Stimulated activated memory B cell treated with anti-CD40 and anti-IgM and Interleukin-4, amounts not matched to agents 10 μg/mL and 1 μg/mL and 100 μg/mL, for 72 hours (primary cell): ENCODE measurements at regions not wholly inside any gene's neighbourhood (a gene's known extent, or its start where the extent isn't known, plus 50 kb on each side); places are given as distances from the start of the nearest gene placed in this dataset.
A peak's percentile ranks its signal among the peaks of the same experiment; 100 is the strongest.

Source experiments
- ATAC-seq: fragments of 150-1000 bp; cut with Tn5 transposase; 2 replicates; pipeline ENCODE4 v1.10.0; 2021
- H3K27ac Mint-ChIP-seq: one replicate; pipeline ENCODE4 v1.8.0; 2022; ENCODE audit warnings: mild to moderate bottlenecking, mixed read lengths
- H3K27me3 Mint-ChIP-seq: one replicate; pipeline ENCODE4 v1.8.0; 2022; ENCODE audit warnings: mixed read lengths
- H3K36me3 Mint-ChIP-seq: one replicate; pipeline ENCODE4 v1.8.0; 2022; ENCODE audit warnings: mixed read lengths
- H3K4me1 Mint-ChIP-seq: one replicate; pipeline ENCODE4 v1.8.0; 2022; ENCODE audit warnings: mixed read lengths
- H3K4me3 Mint-ChIP-seq: one replicate; pipeline ENCODE4 v1.8.0; 2022; ENCODE audit warnings: mild to moderate bottlenecking, moderate library complexity, mixed read lengths
- H3K9me3 Mint-ChIP-seq: one replicate; pipeline ENCODE4 v1.8.0; 2022; ENCODE audit warnings: mixed read lengths

DNA sequence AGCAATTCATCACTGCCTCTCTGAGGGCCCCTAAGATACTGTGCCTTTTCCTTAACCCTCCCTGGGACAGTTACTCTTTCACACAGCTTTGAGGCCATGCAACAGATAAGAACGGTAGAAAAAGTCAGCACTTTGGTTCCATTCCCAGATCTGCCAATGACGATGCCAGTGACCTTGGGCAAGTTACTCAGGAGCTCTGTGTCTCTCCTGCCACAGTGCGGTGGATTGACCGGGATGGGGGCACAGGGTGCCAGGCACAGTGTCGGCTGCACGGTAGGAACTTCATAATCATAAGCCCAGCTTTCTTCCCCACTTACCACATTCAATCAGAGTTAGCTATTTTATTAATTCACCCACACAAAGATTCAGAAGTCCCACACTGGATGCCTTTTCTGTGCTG lies 1041.8 kb downstream of the TBC1D22A start:
- H3K4me1 Mint-ChIP-seq = no peaks in the 10 kb centered on the region
- H3K27me3 Mint-ChIP-seq = peaks cover 36% of the 10 kb centered on the region
- no peak overlapping the region for H3K4me3 Mint-ChIP-seq
- no peak for ATAC-seq
- no peak overlapping the region for H3K27ac Mint-ChIP-seq
- no peaks in the 10 kb centered on the region for H3K36me3 Mint-ChIP-seq
- H3K9me3 Mint-ChIP-seq = no peaks in the 10 kb centered on the region

- Mint-ChIP-seq H3K4me3 (no peak overlapping the region), H3K36me3 (no peaks in the 10 kb centered on the region), H3K27ac (no peak overlapping the region), H3K9me3 (no peaks in the 10 kb centered on the region), H3K27me3 (peaks cover 22% of the 10 kb centered on the region), H3K4me1 (no peaks in the 10 kb centered on the region)
- ATAC-seq = no peak
These were observed 1040.0 kb downstream of the TBC1D22A start for GRCh38 chr22:47802421-47802820.

DNA sequence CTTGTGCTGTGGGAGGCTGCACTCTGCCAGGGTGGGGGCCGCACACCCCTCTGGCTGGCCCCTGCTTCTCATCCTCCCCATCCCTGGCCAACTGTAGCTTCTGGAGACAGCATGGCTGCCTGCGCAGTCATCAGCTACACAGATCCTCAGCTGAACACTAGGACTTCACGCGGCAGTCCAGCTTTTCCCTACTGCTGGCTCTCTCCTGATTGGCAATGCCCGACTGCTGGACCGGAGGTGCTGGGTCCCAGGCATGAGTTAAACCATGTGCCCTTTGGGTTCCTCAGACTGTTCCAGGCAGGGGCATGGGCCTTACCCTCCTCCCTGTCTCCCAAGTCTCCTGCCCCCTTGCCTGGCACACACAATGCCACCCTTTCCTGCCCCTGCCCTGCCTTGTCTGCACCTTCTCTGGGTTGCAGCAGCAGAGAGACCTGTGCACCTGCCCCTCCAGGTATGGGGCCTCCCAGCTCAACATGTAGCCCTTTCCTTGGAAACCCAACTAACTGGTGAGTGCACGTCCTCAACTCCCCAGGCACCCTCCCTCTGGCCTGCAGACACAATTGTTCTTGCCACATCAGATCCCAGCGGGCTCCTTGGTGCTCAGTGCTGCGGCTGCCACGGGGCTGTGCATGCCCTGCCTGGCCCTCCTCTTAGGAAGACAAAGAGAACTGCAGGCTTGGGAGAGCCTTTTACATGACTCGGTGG lies 1039.2 kb downstream of the TBC1D22A start:
- Mint-ChIP-seq H3K9me3 (no peaks in the 10 kb centered on the region), H3K36me3 (no peaks in the 10 kb centered on the region), H3K4me1 (no peaks in the 10 kb centered on the region), H3K27ac (no peak overlapping the region), H3K4me3 (no peak overlapping the region), H3K27me3 (peaks cover 14% of the 10 kb centered on the region)
- peak; percentile 52 for ATAC-seq

DNA sequence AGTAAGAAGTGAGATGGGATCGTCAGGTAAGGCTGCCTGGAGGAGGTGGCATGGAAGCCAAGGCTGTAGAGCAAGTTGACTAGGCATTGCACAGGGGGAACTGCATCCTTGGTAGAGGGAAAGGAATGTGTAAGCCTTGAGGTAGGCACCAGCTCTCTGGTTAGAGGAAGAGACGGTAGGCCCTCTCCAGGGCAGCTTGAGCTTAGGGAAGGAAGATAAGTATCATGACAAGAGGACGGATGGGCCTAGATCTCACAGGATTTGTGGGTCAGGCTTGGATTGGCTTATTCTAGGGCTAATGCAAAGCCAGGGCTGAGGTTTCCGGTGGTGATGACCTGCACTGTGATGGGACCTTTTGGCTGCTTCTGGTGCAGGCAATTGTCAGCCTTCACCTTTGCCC lies 1035.8 kb downstream of the TBC1D22A start:
- Mint-ChIP-seq H3K9me3 (no peaks in the 10 kb centered on the region), H3K27ac (no peak overlapping the region), H3K36me3 (no peaks in the 10 kb centered on the region), H3K27me3 (peaks cover 21% of the 10 kb centered on the region), H3K4me3 (no peak overlapping the region), H3K4me1 (no peaks in the 10 kb centered on the region)
- no peak for ATAC-seq

GRCh38 chr22:47797342-47797945 lies 1035.0 kb downstream of the TBC1D22A start:
- ATAC-seq = no peak
- no peaks in the 10 kb centered on the region for H3K9me3 Mint-ChIP-seq
- no peaks in the 10 kb centered on the region for H3K4me1 Mint-ChIP-seq
- H3K36me3 Mint-ChIP-seq = no peaks in the 10 kb centered on the region
- no peak overlapping the region for H3K4me3 Mint-ChIP-seq
- H3K27me3 Mint-ChIP-seq = peaks cover 20% of the 10 kb centered on the region
- H3K27ac Mint-ChIP-seq = no peak overlapping the region

- ATAC-seq = no peak
- H3K27me3 Mint-ChIP-seq = peaks cover 9% of the 10 kb centered on the region
- no peaks in the 10 kb centered on the region for H3K9me3 Mint-ChIP-seq
- no peak overlapping the region for H3K27ac Mint-ChIP-seq
- H3K36me3 Mint-ChIP-seq = no peaks in the 10 kb centered on the region
- H3K4me1 Mint-ChIP-seq = no peaks in the 10 kb centered on the region
- no peak overlapping the region for H3K4me3 Mint-ChIP-seq
These were observed 1033.9 kb downstream of the TBC1D22A start for GRCh38 chr22:47796128-47796908.

DNA sequence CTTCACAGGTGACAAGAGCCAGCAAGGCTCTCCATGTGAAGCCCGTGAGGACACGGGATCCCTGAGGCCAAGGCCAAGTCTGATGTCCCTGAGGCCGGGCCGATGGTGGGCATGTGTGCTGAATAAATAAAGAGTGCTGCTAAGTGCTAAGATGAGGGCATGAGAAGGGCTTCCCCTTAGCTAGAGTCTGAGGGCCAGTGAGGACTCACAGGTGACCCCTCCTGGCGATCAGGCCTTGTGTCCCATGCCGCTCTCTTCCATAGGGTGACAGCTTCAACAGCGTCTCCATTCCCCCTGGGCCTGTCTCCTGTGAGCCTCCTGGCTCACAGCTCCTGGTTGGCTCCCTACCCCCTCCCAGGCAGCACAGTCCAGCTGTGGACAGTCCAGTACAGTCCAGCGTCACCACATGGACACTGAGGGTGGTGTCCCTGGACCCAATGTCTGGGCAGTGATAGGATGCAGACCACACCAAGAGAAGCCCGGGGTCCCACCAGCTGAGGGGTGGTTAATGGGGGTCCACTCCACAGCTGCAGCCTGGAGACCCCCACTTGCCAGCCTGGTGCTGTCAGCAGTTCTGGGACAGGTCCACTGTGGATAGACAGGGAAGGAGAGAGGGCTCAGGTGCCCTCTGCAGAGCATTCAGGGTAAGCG lies 1033.2 kb downstream of the TBC1D22A start:
- H3K36me3 Mint-ChIP-seq = no peaks in the 10 kb centered on the region
- no peak overlapping the region for H3K27ac Mint-ChIP-seq
- ATAC-seq = peak; percentile 31
- no peaks in the 10 kb centered on the region for H3K4me1 Mint-ChIP-seq
- peaks cover 9% of the 10 kb centered on the region for H3K27me3 Mint-ChIP-seq
- H3K9me3 Mint-ChIP-seq = no peaks in the 10 kb centered on the region
- no peak overlapping the region for H3K4me3 Mint-ChIP-seq

DNA sequence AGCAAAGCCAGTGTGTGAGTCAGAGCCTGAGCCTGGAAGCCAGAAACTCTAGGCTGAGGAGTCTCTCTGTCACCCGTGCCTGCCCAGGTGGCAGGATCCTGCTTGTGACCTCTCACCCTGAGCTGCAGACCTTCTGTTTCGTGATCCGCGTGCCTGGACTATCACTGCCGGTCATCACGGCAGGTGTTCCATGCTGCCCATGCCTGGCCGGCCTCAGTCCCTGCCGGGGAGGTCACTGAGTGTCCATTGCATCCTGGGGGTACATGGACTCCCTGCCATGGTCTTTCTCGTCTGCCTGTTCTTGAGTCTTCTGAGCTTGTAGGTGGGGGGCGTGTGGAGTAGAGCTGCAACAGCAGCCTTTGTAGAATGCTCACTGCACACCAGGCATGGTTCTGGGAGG lies 1032.4 kb downstream of the TBC1D22A start:
- Mint-ChIP-seq H3K4me3 (no peak overlapping the region), H3K36me3 (no peaks in the 10 kb centered on the region), H3K4me1 (peaks cover 1% of the 10 kb centered on the region), H3K27ac (no peak overlapping the region), H3K27me3 (peaks cover 9% of the 10 kb centered on the region), H3K9me3 (no peaks in the 10 kb centered on the region)
- no peak for ATAC-seq

DNA sequence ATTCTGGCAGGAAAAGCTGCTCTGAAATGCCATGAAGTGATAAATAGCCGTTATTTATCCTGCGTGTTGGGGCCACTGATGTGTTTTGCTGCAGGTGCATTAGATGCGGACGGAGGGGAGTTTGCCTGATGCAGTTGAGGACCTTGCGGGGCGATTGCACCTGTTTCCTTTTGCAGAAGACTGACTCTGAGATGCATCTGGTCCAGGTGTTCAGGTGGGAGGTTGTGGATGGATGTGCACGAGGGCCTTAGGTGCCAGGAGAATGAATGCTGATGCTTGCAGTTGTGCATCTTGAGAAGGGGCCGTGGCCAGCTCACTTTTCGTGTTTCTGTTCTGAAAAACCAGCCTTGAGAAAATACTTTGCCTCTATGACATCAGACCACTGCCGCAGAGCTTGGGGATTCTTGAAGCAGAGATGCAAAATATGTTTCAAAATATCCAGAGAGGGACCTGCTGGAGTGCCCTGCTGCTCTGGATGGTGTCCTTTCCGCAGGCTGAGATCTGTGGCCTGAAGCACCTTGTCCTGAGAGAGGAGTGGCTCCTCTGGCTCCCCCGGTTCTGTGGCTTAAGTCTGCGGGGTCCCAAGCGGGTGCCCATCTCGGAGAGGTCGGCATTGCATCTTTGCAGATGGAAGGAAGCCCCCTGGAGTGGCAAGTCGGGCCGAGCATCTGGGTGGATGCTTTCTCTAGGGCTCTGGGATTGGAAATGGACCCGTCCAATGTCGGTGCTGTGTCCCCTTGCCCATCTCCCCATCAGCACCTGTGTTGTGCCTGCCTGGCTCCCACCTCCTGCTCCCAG lies 1031.1 kb downstream of the TBC1D22A start:
- H3K27me3 Mint-ChIP-seq = peaks cover 16% of the 10 kb centered on the region
- peaks cover 6% of the 10 kb centered on the region for H3K4me1 Mint-ChIP-seq
- ATAC-seq = no peak
- H3K4me3 Mint-ChIP-seq = no peak overlapping the region
- H3K27ac Mint-ChIP-seq = no peak overlapping the region
- H3K9me3 Mint-ChIP-seq = no peaks in the 10 kb centered on the region
- H3K36me3 Mint-ChIP-seq = no peaks in the 10 kb centered on the region

DNA sequence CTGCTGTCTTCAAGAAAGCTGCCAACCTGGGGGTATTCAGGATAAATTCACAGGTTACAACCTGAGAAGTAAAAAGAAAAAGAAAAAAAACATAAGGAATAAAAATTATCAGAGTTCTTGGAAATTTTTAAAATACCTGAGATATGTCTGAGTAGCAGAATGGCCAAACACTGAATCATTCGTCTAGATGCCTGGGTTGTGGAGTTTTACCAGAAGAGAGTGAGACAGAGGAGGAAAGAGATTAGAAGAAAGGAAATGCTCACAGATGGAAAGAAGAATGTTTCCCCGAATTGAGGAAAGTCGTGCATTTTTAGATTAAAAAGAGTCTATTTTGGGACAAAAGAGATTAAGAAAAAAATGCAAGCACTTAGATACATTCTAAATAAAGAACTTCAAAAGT lies 1026.7 kb downstream of the TBC1D22A start:
- no peaks in the 10 kb centered on the region for H3K36me3 Mint-ChIP-seq
- ATAC-seq = no peak
- H3K27ac Mint-ChIP-seq = no peak overlapping the region
- no peak overlapping the region for H3K4me3 Mint-ChIP-seq
- peaks cover 6% of the 10 kb centered on the region for H3K4me1 Mint-ChIP-seq
- H3K9me3 Mint-ChIP-seq = peaks cover 3% of the 10 kb centered on the region
- peaks cover 24% of the 10 kb centered on the region for H3K27me3 Mint-ChIP-seq

DNA sequence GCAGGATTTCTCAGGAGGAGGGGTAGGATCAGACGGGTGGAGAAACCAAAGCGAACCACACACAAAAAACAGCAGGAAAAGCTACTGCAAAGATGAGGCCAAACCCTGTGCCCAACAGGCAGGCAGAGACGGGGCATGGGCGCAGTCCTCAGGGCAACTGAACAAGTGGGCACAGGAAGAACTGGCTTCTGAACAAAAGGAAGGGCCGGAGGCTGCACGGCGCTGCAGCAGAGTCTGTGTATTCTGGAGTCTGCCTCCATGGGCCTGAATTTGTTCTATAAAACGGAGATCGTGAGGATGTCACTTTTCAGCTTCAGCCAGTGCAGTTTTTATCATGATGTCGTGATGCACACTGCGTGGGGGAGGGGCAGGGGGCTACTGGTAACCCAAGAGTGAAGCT lies 1026.0 kb downstream of the TBC1D22A start:
- H3K4me3 Mint-ChIP-seq = no peak overlapping the region
- peaks cover 3% of the 10 kb centered on the region for H3K9me3 Mint-ChIP-seq
- peaks cover 30% of the 10 kb centered on the region for H3K27me3 Mint-ChIP-seq
- no peaks in the 10 kb centered on the region for H3K36me3 Mint-ChIP-seq
- no peak for ATAC-seq
- H3K4me1 Mint-ChIP-seq = peaks cover 6% of the 10 kb centered on the region
- H3K27ac Mint-ChIP-seq = no peak overlapping the region

DNA sequence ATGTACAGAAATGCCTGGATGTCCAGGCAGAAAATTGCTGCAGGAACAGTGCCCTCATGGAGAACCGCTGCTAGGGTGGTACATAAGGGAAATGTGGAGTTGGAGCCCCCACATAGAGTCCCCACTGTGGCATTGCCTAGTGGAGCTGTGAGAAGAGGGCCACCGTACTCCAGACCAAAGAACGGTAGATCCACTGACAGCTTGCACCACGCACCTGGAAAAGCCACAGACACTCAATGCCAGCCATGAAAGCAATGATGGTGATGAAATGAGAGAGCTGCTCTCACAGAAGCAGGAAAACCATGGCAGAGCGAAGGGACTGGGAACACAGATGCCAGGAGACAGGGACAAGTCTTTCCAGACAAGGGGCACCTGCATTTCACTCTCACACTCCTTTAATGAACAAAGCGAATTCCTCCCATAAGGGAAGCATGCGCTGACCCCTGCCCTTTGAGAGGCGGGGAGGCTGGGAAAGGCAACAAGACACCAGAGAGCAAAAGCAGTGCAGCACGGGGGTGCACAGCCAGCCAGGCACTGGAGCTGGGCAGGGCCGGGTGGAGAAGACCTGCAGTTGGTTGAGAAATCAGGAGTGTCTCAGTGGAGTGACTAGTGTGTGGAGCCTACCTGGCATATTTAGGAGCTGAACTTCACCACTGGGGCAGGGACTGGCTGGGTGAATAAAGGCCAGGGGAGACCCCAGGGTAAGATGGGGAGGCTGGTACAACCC lies 1025.2 kb downstream of the TBC1D22A start:
- H3K27ac Mint-ChIP-seq = no peak overlapping the region
- no peaks in the 10 kb centered on the region for H3K36me3 Mint-ChIP-seq
- H3K27me3 Mint-ChIP-seq = peaks cover 30% of the 10 kb centered on the region
- H3K4me1 Mint-ChIP-seq = peaks cover 6% of the 10 kb centered on the region
- ATAC-seq = no peak
- no peak overlapping the region for H3K4me3 Mint-ChIP-seq
- peaks cover 3% of the 10 kb centered on the region for H3K9me3 Mint-ChIP-seq

DNA sequence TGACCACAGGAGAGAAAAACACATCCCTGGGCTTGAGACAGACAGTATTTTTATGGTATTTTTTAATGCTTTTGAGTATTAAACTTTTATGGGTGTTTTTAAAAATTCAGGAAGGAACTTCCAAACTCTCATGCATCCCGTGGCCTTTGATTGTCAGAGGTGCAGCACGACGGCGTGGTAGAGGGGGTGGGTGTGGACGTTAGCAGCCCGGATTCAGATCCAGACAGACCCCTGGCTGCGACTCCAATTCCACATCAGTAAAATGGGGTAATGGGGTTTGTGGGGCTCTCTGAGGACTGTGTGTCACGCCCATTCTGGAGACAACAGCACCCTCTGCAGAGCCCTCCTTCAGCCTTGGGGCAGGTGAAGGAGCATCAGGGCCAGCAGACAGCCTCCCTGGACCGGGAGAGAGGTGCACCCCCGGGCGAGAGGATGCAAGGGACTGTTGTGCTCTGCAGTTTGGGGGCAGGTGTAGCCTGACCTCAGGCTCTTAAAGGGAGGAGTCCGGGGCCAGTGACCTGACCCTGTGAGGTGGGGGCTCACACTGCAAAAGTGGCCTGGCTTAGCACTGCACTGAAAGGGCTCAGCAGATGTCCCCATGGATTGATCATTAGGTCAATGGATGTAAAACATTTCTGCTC lies 1024.3 kb downstream of the TBC1D22A start:
- peaks cover 6% of the 10 kb centered on the region for H3K4me1 Mint-ChIP-seq
- H3K4me3 Mint-ChIP-seq = no peak overlapping the region
- no peak overlapping the region for H3K27ac Mint-ChIP-seq
- H3K36me3 Mint-ChIP-seq = no peaks in the 10 kb centered on the region
- peaks cover 36% of the 10 kb centered on the region for H3K27me3 Mint-ChIP-seq
- H3K9me3 Mint-ChIP-seq = peaks cover 3% of the 10 kb centered on the region
- ATAC-seq = no peak

DNA sequence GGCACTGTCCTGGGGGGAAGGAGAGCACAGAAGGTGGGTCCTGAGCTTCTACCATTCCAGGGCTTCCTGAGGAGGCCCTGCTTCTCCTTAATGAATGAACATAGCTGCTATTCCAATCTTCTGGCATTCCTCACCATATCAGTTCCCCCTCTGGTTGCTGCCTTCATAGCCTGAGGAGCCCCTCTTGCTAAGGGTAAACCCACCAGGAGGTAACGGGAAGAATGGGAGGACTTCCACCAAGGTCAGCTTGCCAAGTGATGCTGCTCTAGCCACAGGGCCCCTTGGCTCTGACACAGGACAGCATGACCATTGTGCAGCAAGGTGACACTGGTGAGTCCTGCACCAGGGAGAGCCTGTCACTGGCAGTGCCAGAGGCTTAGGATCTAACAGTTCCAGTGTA lies 1022.5 kb downstream of the TBC1D22A start:
- peaks cover 42% of the 10 kb centered on the region for H3K27me3 Mint-ChIP-seq
- H3K36me3 Mint-ChIP-seq = no peaks in the 10 kb centered on the region
- H3K4me1 Mint-ChIP-seq = peaks cover 6% of the 10 kb centered on the region
- H3K27ac Mint-ChIP-seq = no peak overlapping the region
- H3K9me3 Mint-ChIP-seq = peaks cover 3% of the 10 kb centered on the region
- no peak overlapping the region for H3K4me3 Mint-ChIP-seq
- no peak for ATAC-seq
